AG04449 (cell line): ENCODE measurements at regions not wholly inside any gene's neighbourhood (a gene's known extent, or its start where the extent isn't known, plus 50 kb on each side); places are given as distances from the start of the nearest gene placed in this dataset.

ENCODE experiments used
- CTCF ChIA-PET: fragments of 350-600 bp; formaldehyde crosslinking; extraction: SDS; loops from one replicate; lab custom pipeline; 2021; ENCODE audit warnings: antibody characterized with exemption; lab: Yijun Ruan, JAX
- POLR2A ChIA-PET: fragments of 400-600, 350-600 bp; formaldehyde crosslinking; extraction: SDS; loops from one replicate; lab custom pipeline; 2020; ENCODE audit warnings: antibody characterized with exemption, inconsistent platforms; lab: Yijun Ruan, JAX
- DNase-seq: peaks from one replicate; pipeline ENCODE4 v3.0.0-alpha.2; 2010; ENCODE audit warnings: low read depth, low spot score
- H3K4me3 ChIP-seq: 2 replicates; pipeline ENCODE4 v1.5.1; 2011; ENCODE audit warnings: low read depth, mild to moderate bottlenecking, control low read depth, low read length
- CTCF ChIP-seq: IDR thresholded peaks from one replicate; pipeline ENCODE4 v1.5.1; 2011; ENCODE audit warnings: mild to moderate bottlenecking, moderate library complexity, low read length, control low read depth, inconsistent platforms; ENCODE audit not compliant: insufficient read depth; ENCODE audit errors: missing control alignments

GRCh38 chr5:121737120-121737519, 114.6 kb upstream of the FTMT start:
- DNase-seq: no peak
- ChIA-PET POLR2A (no interaction called here), CTCF (no interaction called here)
- no peak overlapping the region for H3K4me3 ChIP-seq
- no peak for TF ChIP-seq CTCF

DNA sequence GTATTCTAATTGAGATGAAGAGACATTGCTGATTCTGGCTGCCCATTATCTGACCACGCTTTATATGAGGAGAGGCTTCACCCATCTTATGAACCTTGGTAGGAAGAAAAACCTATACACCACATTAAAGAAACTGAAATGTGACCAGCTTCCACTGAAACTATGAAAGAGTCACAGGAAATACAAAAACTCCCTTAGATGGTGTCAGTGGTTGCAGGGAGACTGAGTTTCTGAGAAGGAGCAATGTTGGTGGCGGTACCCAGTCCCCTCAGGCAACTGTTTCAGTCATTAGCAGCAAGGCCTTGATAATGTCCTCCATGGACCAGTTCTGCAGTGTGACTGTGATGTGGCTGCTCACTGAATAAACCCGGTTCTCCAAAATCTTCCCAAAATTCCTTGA, 110.5 kb upstream of the FTMT start:
- ChIA-PET CTCF (no interaction called here), POLR2A (no interaction called here)
- no peak for DNase-seq

GRCh38 chr5:121744577-121744976, 107.1 kb upstream of the FTMT start:
- CTCF ChIA-PET: no interaction called here
- H3K4me3 ChIP-seq: no peak overlapping the region
- POLR2A ChIA-PET: no interaction called here
- DNase-seq: no peak
- no peak for TF ChIP-seq CTCF

More for the DNA sequence above, 110.5 kb upstream of the FTMT start:
- TF ChIP-seq CTCF: no peak
- H3K4me3 ChIP-seq: no peak overlapping the region

- TF ChIP-seq CTCF: no peak
- no peak overlapping the region for H3K4me3 ChIP-seq
- DNase-seq: no peak
- ChIA-PET CTCF (no interaction called here), POLR2A (no interaction called here)
These were observed 106.3 kb upstream of the FTMT start for GRCh38 chr5:121745407-121745806.

GRCh38 chr5:121746763-121747162, 104.9 kb upstream of the FTMT start:
- POLR2A ChIA-PET: no interaction called here
- no peak for TF ChIP-seq CTCF
- H3K4me3 ChIP-seq: no peak overlapping the region
- DNase-seq: no peak
- CTCF ChIA-PET: no interaction called here

DNA sequence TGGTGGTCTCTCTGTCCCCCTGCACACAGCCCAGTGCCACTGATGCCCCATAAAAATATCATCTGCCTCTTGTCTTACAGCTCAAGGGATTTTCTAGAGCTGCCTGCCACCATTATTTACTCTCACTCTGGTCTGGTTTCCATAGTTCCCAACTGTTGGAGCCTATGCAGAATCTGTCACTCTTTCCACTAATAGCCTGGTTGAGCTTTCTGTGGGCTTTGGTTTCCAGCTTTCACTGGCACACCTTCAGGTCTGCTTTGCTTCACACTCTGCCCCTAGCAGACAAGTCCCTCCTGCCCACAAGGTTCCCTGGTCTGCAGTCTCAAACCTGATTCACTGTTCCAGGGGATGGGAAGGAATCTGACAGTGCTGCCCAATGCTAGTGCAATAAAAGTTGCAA, 103.0 kb upstream of the FTMT start:
- CTCF ChIA-PET: no interaction called here
- no peak overlapping the region for H3K4me3 ChIP-seq
- no peak for TF ChIP-seq CTCF
- DNase-seq: no peak
- POLR2A ChIA-PET: no interaction called here

DNA sequence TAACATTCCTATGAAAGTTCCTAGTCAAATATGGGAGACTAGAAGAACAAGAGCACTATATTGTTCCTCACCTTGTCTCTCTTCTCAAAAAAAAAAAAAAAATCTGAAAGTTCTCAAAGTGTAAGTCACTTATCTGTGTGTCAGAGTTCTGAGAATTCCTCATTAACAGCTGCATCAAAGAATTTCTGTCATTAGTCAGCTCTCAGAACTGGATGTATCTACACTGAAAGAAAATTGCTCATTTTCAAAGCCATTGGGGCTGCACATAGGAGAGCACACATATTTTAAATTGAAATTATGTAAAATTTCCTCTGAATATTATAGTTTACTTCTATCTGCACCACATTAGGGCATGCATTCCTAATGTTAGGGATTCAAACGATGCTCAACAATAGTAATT, 99.5 kb upstream of the FTMT start:
- ChIA-PET POLR2A (no interaction called here), CTCF (no interaction called here)
- H3K4me3 ChIP-seq: no peak overlapping the region
- no peak for DNase-seq
- TF ChIP-seq CTCF: no peak
